GM18909 (cell line): ENCODE measurements at regions not wholly inside any gene's neighbourhood (a gene's known extent, or its start where the extent isn't known, plus 50 kb on each side); places are given as distances from the start of the nearest gene placed in this dataset.
"Not testable (repeated sequence)": the region's sequence is repeated elsewhere in the genome, so short reads cannot be mapped to it uniquely, and the experiment has no call there.

Experiments
- ATAC-seq: cut with Tn5 transposase; IDR thresholded peaks from one replicate; pipeline ENCODE4 v1.9.1; 2021; ENCODE audit warnings: mild to moderate bottlenecking; ENCODE audit not compliant: unreplicated experiment, poor library complexity

GRCh38 chr5:101675510-101676219 is 620.4 kb downstream of the SLCO4C1 start:
- ATAC-seq = no peak

- ATAC-seq = no peak
These were observed 623.0 kb downstream of the SLCO4C1 start for GRCh38 chr5:101673120-101673519.

GRCh38 chr5:101664071-101664791 is 631.9 kb downstream of the SLCO4C1 start:
- no peak for ATAC-seq

GRCh38 chr5:101663543-101663942 is 632.5 kb downstream of the SLCO4C1 start:
- no peak for ATAC-seq

GRCh38 chr5:101662263-101662662 is 633.8 kb downstream of the SLCO4C1 start:
- no peak for ATAC-seq

GRCh38 chr5:101658433-101658832 is 637.7 kb downstream of the SLCO4C1 start:
- no peak for ATAC-seq

- no peak for ATAC-seq
These were observed 642.1 kb downstream of the SLCO4C1 start for GRCh38 chr5:101653996-101654395.

GRCh38 chr5:101647861-101648260 is 648.2 kb downstream of the SLCO4C1 start:
- no peak for ATAC-seq

GRCh38 chr5:101643794-101644193 is 652.3 kb downstream of the SLCO4C1 start:
- ATAC-seq = no peak

- no peak for ATAC-seq
These were observed 658.5 kb downstream of the SLCO4C1 start for GRCh38 chr5:101637599-101637998.

- not testable (repeated sequence) for ATAC-seq
These were observed 668.3 kb downstream of the SLCO4C1 start for GRCh38 chr5:101627770-101628169.

- no peak for ATAC-seq
These were observed 669.5 kb downstream of the SLCO4C1 start for GRCh38 chr5:101626572-101626971.

- ATAC-seq = no peak
These were observed 685.0 kb downstream of the SLCO4C1 start for GRCh38 chr5:101611039-101611438.

GRCh38 chr5:101608322-101608721 is 687.8 kb downstream of the SLCO4C1 start:
- ATAC-seq = no peak

GRCh38 chr5:101605700-101606099 is 690.4 kb downstream of the SLCO4C1 start:
- ATAC-seq = peak; percentile 77

- ATAC-seq = no peak
These were observed 695.5 kb downstream of the SLCO4C1 start for GRCh38 chr5:101600614-101601013.

- ATAC-seq = no peak
These were observed 687.3 kb upstream of the ST8SIA4 start for GRCh38 chr5:101590384-101590783.

GRCh38 chr5:101585366-101585765 is 682.3 kb upstream of the ST8SIA4 start:
- no peak for ATAC-seq

GRCh38 chr5:101580591-101580990 is 677.5 kb upstream of the ST8SIA4 start:
- ATAC-seq = no peak

- ATAC-seq = no peak
These were observed 670.9 kb upstream of the ST8SIA4 start for GRCh38 chr5:101574017-101574416.

GRCh38 chr5:101561018-101561417 is 657.9 kb upstream of the ST8SIA4 start:
- ATAC-seq = no peak

GRCh38 chr5:101543780-101544179 is 640.7 kb upstream of the ST8SIA4 start:
- no peak for ATAC-seq
